ENCODE measurements at regions not wholly inside any gene's neighbourhood (a gene's known extent, or its start where the extent isn't known, plus 50 kb on each side); places are given as distances from the start of the nearest gene placed in this dataset.

- Mint-ChIP-seq H3K36me3 (no peaks in the 10 kb centered on the region), H3K4me1 (no peaks in the 10 kb centered on the region), H3K9me3 (no peaks in the 10 kb centered on the region), H3K27me3 (peaks cover 0 to 3% of the 10 kb centered on the region in 2 donors), H3K4me3 (no peak overlapping the region), H3K27ac (no peak overlapping the region)
- Histone ChIP-seq H3K4me1 (ENCODE audit: insufficient read depth, low read length) (no peaks in the 10 kb centered on the region), H3K36me3 (ENCODE audit: insufficient read depth, low read length) (no peaks in the 10 kb centered on the region), H3K27ac (ENCODE audit: low read depth, low read length) (no peak overlapping the region), H3K27me3 (ENCODE audit: insufficient read depth, low read length, poor library complexity, severe bottlenecking) (no peaks in the 10 kb centered on the region), H3K4me3 (ENCODE audit: low read length) (no peak overlapping the region), H3K9me3 (ENCODE audit: low read length) (no peaks in the 10 kb centered on the region)
- POLR2A ChIA-PET = no interaction called here
- CTCF ChIA-PET = no interaction called here
- no peak for DNase-seq
Observed at GRCh38 chr10:90986136-90986760, 65.4 kb upstream of the ANKRD1 start.

GRCh38 chr10:90986870-90987269, 66.0 kb upstream of the ANKRD1 start:
- H3K9me3 Mint-ChIP-seq = no peaks in the 10 kb centered on the region
- H3K36me3 ChIP-seq (ENCODE audit: insufficient read depth, low read length) = no peaks in the 10 kb centered on the region
- no peaks in the 10 kb centered on the region for H3K36me3 Mint-ChIP-seq
- no peak overlapping the region for H3K27ac ChIP-seq (ENCODE audit: low read depth, low read length)
- POLR2A ChIA-PET = no interaction called here
- no peaks in the 10 kb centered on the region for H3K27me3 ChIP-seq (ENCODE audit: insufficient read depth, low read length, poor library complexity, severe bottlenecking)
- DNase-seq = no peak
- H3K4me1 Mint-ChIP-seq = no peaks in the 10 kb centered on the region
- H3K4me1 ChIP-seq (ENCODE audit: insufficient read depth, low read length) = no peaks in the 10 kb centered on the region
- peaks cover 0 to 3% of the 10 kb centered on the region in 2 donors for H3K27me3 Mint-ChIP-seq
- no peak overlapping the region for H3K4me3 ChIP-seq (ENCODE audit: low read length)
- no peaks in the 10 kb centered on the region for H3K9me3 ChIP-seq (ENCODE audit: low read length)
- CTCF ChIA-PET = interaction anchor here (1.4 kb wide), 1 partner anchor 18 kb away, joined by 3 read pairs; no protein-coding TSS in a partner anchor
- no peak overlapping the region for H3K4me3 Mint-ChIP-seq
- peak overlapping the region in 1 of 8 donors; percentile 11 for H3K27ac Mint-ChIP-seq

GRCh38 chr10:90987383-90987782, 66.5 kb upstream of the ANKRD1 start:
- no peak for DNase-seq
- Histone ChIP-seq H3K4me1 (ENCODE audit: insufficient read depth, low read length) (no peaks in the 10 kb centered on the region), H3K27me3 (ENCODE audit: insufficient read depth, low read length, poor library complexity, severe bottlenecking) (no peaks in the 10 kb centered on the region), H3K4me3 (ENCODE audit: low read length) (no peak overlapping the region), H3K36me3 (ENCODE audit: insufficient read depth, low read length) (no peaks in the 10 kb centered on the region), H3K27ac (ENCODE audit: low read depth, low read length) (no peak overlapping the region), H3K9me3 (ENCODE audit: low read length) (no peaks in the 10 kb centered on the region)
- H3K27me3 Mint-ChIP-seq = peaks cover 0 to 3% of the 10 kb centered on the region in 2 donors
- no peaks in the 10 kb centered on the region for H3K9me3 Mint-ChIP-seq
- no peak overlapping the region for H3K27ac Mint-ChIP-seq
- no peaks in the 10 kb centered on the region for H3K4me1 Mint-ChIP-seq
- no peaks in the 10 kb centered on the region for H3K36me3 Mint-ChIP-seq
- POLR2A ChIA-PET = no interaction called here
- CTCF ChIA-PET = interaction anchor here (1.4 kb wide), 1 partner anchor 18 kb away, joined by 3 read pairs; no protein-coding TSS in a partner anchor
- H3K4me3 Mint-ChIP-seq = no peak overlapping the region

GRCh38 chr10:90988024-90988423, 67.1 kb upstream of the ANKRD1 start:
- CTCF ChIA-PET = interaction anchor here (1.4 kb wide), 2 partner anchors 17 to 19 kb away, joined by 3 read pairs; no protein-coding TSS in a partner anchor
- H3K36me3 ChIP-seq (ENCODE audit: insufficient read depth, low read length) = no peaks in the 10 kb centered on the region
- DNase-seq = no peak
- Mint-ChIP-seq H3K4me1 (no peaks in the 10 kb centered on the region), H3K36me3 (no peaks in the 10 kb centered on the region), H3K27me3 (no peaks in the 10 kb centered on the region), H3K9me3 (no peaks in the 10 kb centered on the region), H3K27ac (no peak overlapping the region), H3K4me3 (no peak overlapping the region)
- H3K9me3 ChIP-seq (ENCODE audit: low read length) = no peaks in the 10 kb centered on the region
- H3K4me3 ChIP-seq (ENCODE audit: low read length) = no peak overlapping the region
- POLR2A ChIA-PET = no interaction called here
- no peak overlapping the region for H3K27ac ChIP-seq (ENCODE audit: low read depth, low read length)
- no peaks in the 10 kb centered on the region for H3K4me1 ChIP-seq (ENCODE audit: insufficient read depth, low read length)
- no peaks in the 10 kb centered on the region for H3K27me3 ChIP-seq (ENCODE audit: insufficient read depth, low read length, poor library complexity, severe bottlenecking)

GRCh38 chr10:90988802-90989201, 67.9 kb upstream of the ANKRD1 start:
- H3K27me3 Mint-ChIP-seq = no peaks in the 10 kb centered on the region
- Histone ChIP-seq H3K4me3 (ENCODE audit: low read length) (no peak overlapping the region), H3K4me1 (ENCODE audit: insufficient read depth, low read length) (no peaks in the 10 kb centered on the region), H3K9me3 (ENCODE audit: low read length) (no peaks in the 10 kb centered on the region), H3K36me3 (ENCODE audit: insufficient read depth, low read length) (no peaks in the 10 kb centered on the region), H3K27ac (ENCODE audit: low read depth, low read length) (no peak overlapping the region), H3K27me3 (ENCODE audit: insufficient read depth, low read length, poor library complexity, severe bottlenecking) (no peaks in the 10 kb centered on the region)
- H3K4me3 Mint-ChIP-seq = no peak overlapping the region
- no peaks in the 10 kb centered on the region for H3K9me3 Mint-ChIP-seq
- POLR2A ChIA-PET = no interaction called here
- CTCF ChIA-PET = interaction anchor here (0.8 to 1.4 kb wide), 3 partner anchors 12 to 81 kb away, joined by 3 read pairs; no protein-coding TSS in a partner anchor
- no peak overlapping the region for H3K27ac Mint-ChIP-seq
- no peaks in the 10 kb centered on the region for H3K4me1 Mint-ChIP-seq
- H3K36me3 Mint-ChIP-seq = no peaks in the 10 kb centered on the region
- no peak for DNase-seq

GRCh38 chr10:90989378-90989777, 68.5 kb upstream of the ANKRD1 start:
- Mint-ChIP-seq H3K27ac (no peak overlapping the region), H3K36me3 (no peaks in the 10 kb centered on the region), H3K4me3 (no peak overlapping the region), H3K9me3 (no peaks in the 10 kb centered on the region), H3K27me3 (peaks cover 3% of the 10 kb centered on the region in 2 donors), H3K4me1 (no peaks in the 10 kb centered on the region)
- no peaks in the 10 kb centered on the region for H3K9me3 ChIP-seq (ENCODE audit: low read length)
- ChIA-PET POLR2A (no interaction called here), CTCF (interaction anchor here (1.1 to 1.4 kb wide), 2 partner anchors 11 to 18 kb away, joined by 3 read pairs; no protein-coding TSS in a partner anchor)
- no peak overlapping the region for H3K4me3 ChIP-seq (ENCODE audit: low read length)
- no peaks in the 10 kb centered on the region for H3K27me3 ChIP-seq (ENCODE audit: insufficient read depth, low read length, poor library complexity, severe bottlenecking)
- no peak for DNase-seq
- H3K36me3 ChIP-seq (ENCODE audit: insufficient read depth, low read length) = no peaks in the 10 kb centered on the region
- H3K4me1 ChIP-seq (ENCODE audit: insufficient read depth, low read length) = no peaks in the 10 kb centered on the region
- H3K27ac ChIP-seq (ENCODE audit: low read depth, low read length) = no peak overlapping the region

GRCh38 chr10:90992462-90992861, 71.6 kb upstream of the ANKRD1 start:
- no peaks in the 10 kb centered on the region for H3K9me3 Mint-ChIP-seq
- POLR2A ChIA-PET = no interaction called here
- Histone ChIP-seq H3K27ac (ENCODE audit: low read depth, low read length) (no peak overlapping the region), H3K9me3 (ENCODE audit: low read length) (no peaks in the 10 kb centered on the region), H3K27me3 (ENCODE audit: insufficient read depth, low read length, poor library complexity, severe bottlenecking) (no peaks in the 10 kb centered on the region), H3K4me3 (ENCODE audit: low read length) (no peak overlapping the region), H3K36me3 (ENCODE audit: insufficient read depth, low read length) (no peaks in the 10 kb centered on the region), H3K4me1 (ENCODE audit: insufficient read depth, low read length) (no peaks in the 10 kb centered on the region)
- DNase-seq = no peak
- H3K27me3 Mint-ChIP-seq = peaks cover 6 to 13% of the 10 kb centered on the region in 2 donors
- H3K4me3 Mint-ChIP-seq = no peak overlapping the region
- H3K4me1 Mint-ChIP-seq = no peaks in the 10 kb centered on the region
- CTCF ChIA-PET = no interaction called here
- H3K36me3 Mint-ChIP-seq = no peaks in the 10 kb centered on the region
- no peak overlapping the region for H3K27ac Mint-ChIP-seq

- Mint-ChIP-seq H3K27me3 (peaks cover 6 to 13% of the 10 kb centered on the region in 2 donors), H3K9me3 (no peaks in the 10 kb centered on the region)
- no peak overlapping the region for H3K4me3 ChIP-seq (ENCODE audit: low read length)
Observed at GRCh38 chr10:90993340-90993739, 72.5 kb upstream of the ANKRD1 start.

More at GRCh38 chr10:90993340-90993739, 72.5 kb upstream of the ANKRD1 start:
- Histone ChIP-seq H3K9me3 (ENCODE audit: low read length) (no peaks in the 10 kb centered on the region), H3K27ac (ENCODE audit: low read depth, low read length) (no peak overlapping the region), H3K4me1 (ENCODE audit: insufficient read depth, low read length) (no peaks in the 10 kb centered on the region), H3K36me3 (ENCODE audit: insufficient read depth, low read length) (no peaks in the 10 kb centered on the region), H3K27me3 (ENCODE audit: insufficient read depth, low read length, poor library complexity, severe bottlenecking) (no peaks in the 10 kb centered on the region)
- Mint-ChIP-seq H3K4me1 (no peaks in the 10 kb centered on the region), H3K4me3 (no peak overlapping the region), H3K36me3 (no peaks in the 10 kb centered on the region), H3K27ac (no peak overlapping the region)
- no peak for DNase-seq
- ChIA-PET CTCF (interaction anchor here (1.1 kb wide), 1 partner anchor 257 kb away, joined by 3 read pairs; no protein-coding TSS in a partner anchor), POLR2A (no interaction called here)

All from CD8-positive, alpha-beta memory T cell (primary cell).